ENCODE measurements at regions not wholly inside any gene's neighbourhood (a gene's known extent, or its start where the extent isn't known, plus 50 kb on each side); places are given as distances from the start of the nearest gene placed in this dataset.

GRCh38 chr20:52311209-52311794 lies 119.7 kb upstream of the ZFP64 start:
- ChIA-PET POLR2A (ENCODE audit: low non-redundant PET) (no interaction called here), CTCF (interaction anchor here (0.5 to 2.9 kb wide), 30 partner anchors 11 to 1758 kb away, joined by 3 to 25 read pairs (median 4); no protein-coding TSS in a partner anchor)
- no peak for TF ChIP-seq CTCF (conservative IDR thresholded peaks at IDR 0.05; ENCODE audit: low read depth)
- no peak for DNase-seq (ENCODE audit: low spot score)
- no peak overlapping the region for H3K27ac ChIP-seq

- H3K27ac ChIP-seq, result no peak overlapping the region
- CTCF ChIA-PET, result interaction anchor here (0.5 to 0.6 kb wide), 2 partner anchors 180 to 937 kb away, joined by 4 read pairs; no protein-coding TSS in a partner anchor
- POLR2A ChIA-PET (ENCODE audit: low non-redundant PET), result interaction anchor here (0.6 kb wide), 1 partner anchor 1118 kb away, joined by 3 read pairs; no protein-coding TSS in a partner anchor
- no peak for TF ChIP-seq CTCF (conservative IDR thresholded peaks at IDR 0.05; ENCODE audit: low read depth)
- no peak for DNase-seq (ENCODE audit: low spot score)
These were observed 117.6 kb upstream of the ZFP64 start for GRCh38 chr20:52309181-52309580.

- TF ChIP-seq CTCF (conservative IDR thresholded peaks at IDR 0.05; ENCODE audit: low read depth), result no peak
- CTCF ChIA-PET, result no interaction called here
- POLR2A ChIA-PET (ENCODE audit: low non-redundant PET), result no interaction called here
- no peak for DNase-seq (ENCODE audit: low spot score)
- no peak overlapping the region for H3K27ac ChIP-seq
These were observed 114.9 kb upstream of the ZFP64 start for GRCh38 chr20:52306477-52306876.

GRCh38 chr20:52305858-52306257 lies 114.3 kb upstream of the ZFP64 start:
- ChIA-PET POLR2A (ENCODE audit: low non-redundant PET) (no interaction called here), CTCF (interaction anchor here (0.6 kb wide), 1 partner anchor 909 kb away, joined by 5 read pairs; no protein-coding TSS in a partner anchor)
- no peak for DNase-seq (ENCODE audit: low spot score)
- TF ChIP-seq CTCF (conservative IDR thresholded peaks at IDR 0.05; ENCODE audit: low read depth), result no peak
- H3K27ac ChIP-seq, result no peak overlapping the region

- no peak for TF ChIP-seq CTCF (conservative IDR thresholded peaks at IDR 0.05; ENCODE audit: low read depth)
- CTCF ChIA-PET, result no interaction called here
- POLR2A ChIA-PET (ENCODE audit: low non-redundant PET), result no interaction called here
- H3K27ac ChIP-seq, result no peak overlapping the region
- no peak for DNase-seq (ENCODE audit: low spot score)
These were observed 113.6 kb upstream of the ZFP64 start for GRCh38 chr20:52305024-52305645.

- H3K27ac ChIP-seq, result no peak overlapping the region
- no peak for DNase-seq (ENCODE audit: low spot score)
- CTCF ChIA-PET, result interaction anchor here (0.7 to 0.8 kb wide), 2 partner anchors 9 to 57 kb away, joined by 3 to 5 read pairs; no protein-coding TSS in a partner anchor
- no peak for TF ChIP-seq CTCF (conservative IDR thresholded peaks at IDR 0.05; ENCODE audit: low read depth)
- POLR2A ChIA-PET (ENCODE audit: low non-redundant PET), result no interaction called here
These were observed 111.8 kb upstream of the ZFP64 start for GRCh38 chr20:52303281-52303950.

All from RWPE1 (cell line).